ENCODE measurements at regions not wholly inside any gene's neighbourhood (a gene's known extent, or its start where the extent isn't known, plus 50 kb on each side); places are given as distances from the start of the nearest gene placed in this dataset.
A peak's percentile ranks its signal among the peaks of the same experiment; 100 is the strongest.

- no peak for TF ChIP-seq CTCF (IDR thresholded peaks at IDR 0.05)
- peak; percentile 29; the same call in 1 of the 2 replicates for TF ChIP-seq TCF12 (IDR thresholded peaks at IDR 0.05)
- H2AFZ ChIP-seq (ENCODE audit: low read depth) = no peak overlapping the region
- no peak overlapping the region for H3K27ac ChIP-seq (ENCODE audit: low read depth in 2 of 2, low read length in 1 of 2)
- H3K9me3 ChIP-seq = no peaks in the 10 kb centered on the region
- no peaks in the 10 kb centered on the region for H3F3A ChIP-seq (replicated peaks; ENCODE audit: insufficient read depth)
- 51% methylated on average over 3 of the region's 3 CpGs for WGBS (ENCODE audit: low lambda C conversion rate)
- ChIA-PET CTCF (interaction anchor here (2.6 kb wide), 1 partner anchor 47 kb away, joined by 10 read pairs; no protein-coding TSS in a partner anchor), POLR2A (no interaction called here)
- no peak overlapping the region for H3K4me3 ChIP-seq (ENCODE audit: low read depth in 2 of 2, low read length in 1 of 2)
- DNase-seq = no peak
- H3K79me2 ChIP-seq (ENCODE audit: insufficient read depth) = no peaks in the 10 kb centered on the region
- no peaks in the 10 kb centered on the region for H3K27me3 ChIP-seq (ENCODE audit: insufficient read depth)
- no peaks in the 10 kb centered on the region for H4K20me1 ChIP-seq (ENCODE audit: insufficient read depth)
- H3K36me3 ChIP-seq (replicated peaks in 1 of 2; ENCODE audit: control insufficient read depth in 1 of 2, insufficient read depth in 2 of 2, low read length in 1 of 2) = no peaks in the 10 kb centered on the region
- H3K4me1 ChIP-seq (ENCODE audit: control insufficient read depth in 1 of 2, insufficient read depth in 2 of 2, low read depth in 1 of 2, low read length in 1 of 2) = no peaks in the 10 kb centered on the region; a peak in 2 of 4 replicates
- H3K9me2 ChIP-seq = no peaks in the 10 kb centered on the region
- H3K9ac ChIP-seq = no peak overlapping the region
- no peak overlapping the region for H3K4me2 ChIP-seq
Observed at GRCh38 chr7:82528577-82529310, 85.2 kb upstream of the CACNA2D1 start.

GRCh38 chr7:82527851-82528250 is 84.3 kb upstream of the CACNA2D1 start:
- Histone ChIP-seq H3K27me3 (ENCODE audit: insufficient read depth) (no peaks in the 10 kb centered on the region), H3K36me3 (replicated peaks in 1 of 2; ENCODE audit: control insufficient read depth in 1 of 2, insufficient read depth in 2 of 2, low read length in 1 of 2) (no peaks in the 10 kb centered on the region), H3K4me2 (no peak overlapping the region), H3K4me1 (ENCODE audit: control insufficient read depth in 1 of 2, insufficient read depth in 2 of 2, low read depth in 1 of 2, low read length in 1 of 2) (no peaks in the 10 kb centered on the region; a peak in 2 of 4 replicates), H3K4me3 (ENCODE audit: low read depth in 2 of 2, low read length in 1 of 2) (no peak overlapping the region), H3K9me3 (no peaks in the 10 kb centered on the region), H4K20me1 (ENCODE audit: insufficient read depth) (no peaks in the 10 kb centered on the region), H3K9me2 (no peaks in the 10 kb centered on the region), H3K9ac (no peak overlapping the region), H3K27ac (ENCODE audit: low read depth in 2 of 2, low read length in 1 of 2) (no peak overlapping the region), H3K79me2 (ENCODE audit: insufficient read depth) (no peaks in the 10 kb centered on the region), H3F3A (replicated peaks; ENCODE audit: insufficient read depth) (no peaks in the 10 kb centered on the region), H2AFZ (ENCODE audit: low read depth) (no peak overlapping the region)
- 87% methylated on average over 1 of the region's 1 CpG for WGBS (ENCODE audit: low lambda C conversion rate)
- no peak for DNase-seq
- POLR2A ChIA-PET = no interaction called here
- CTCF ChIA-PET = interaction anchor here (1.4 to 2.6 kb wide), 2 partner anchors 44 to 46 kb away, joined by 7 to 10 read pairs; no protein-coding TSS in a partner anchor
- no peak for TF ChIP-seq MXI1 (IDR thresholded peaks at IDR 0.05; ENCODE audit: low read depth, low read length)
- TF ChIP-seq TEAD4 (IDR thresholded peaks at IDR 0.05; ENCODE audit: borderline replicate concordance, insufficient read depth) = no peak
- TF ChIP-seq ZBTB33 (IDR thresholded peaks at IDR 0.05; ENCODE audit: borderline replicate concordance, low read depth) = no peak
- TF ChIP-seq RXRA (IDR thresholded peaks at IDR 0.05; ENCODE audit: borderline replicate concordance, low read depth) = no peak
- TF ChIP-seq GABPA (IDR thresholded peaks at IDR 0.05; ENCODE audit: low read depth) = no peak
- no peak for TF ChIP-seq SMC3 (IDR thresholded peaks at IDR 0.05; ENCODE audit: low read depth, low read length)
